ENCODE measurements at regions not wholly inside any gene's neighbourhood (a gene's known extent, or its start where the extent isn't known, plus 50 kb on each side); places are given as distances from the start of the nearest gene placed in this dataset.

- no peak overlapping the region for H3K27ac ChIP-seq (ENCODE audit: low read depth, low read length)
- peaks cover 4% of the 10 kb centered on the region for H3K4me1 ChIP-seq (ENCODE audit: control insufficient read depth, insufficient read depth, low read length)
- H3K4me3 ChIP-seq (ENCODE audit: low read length): no peak overlapping the region
- H3K27me3 Mint-ChIP-seq (ENCODE audit: insufficient read depth): no peaks in the 10 kb centered on the region
- no peaks in the 10 kb centered on the region for H3K36me3 ChIP-seq (ENCODE audit: control insufficient read depth, insufficient read depth, low read length)
- no peak for TF ChIP-seq CTCF (conservative IDR thresholded peaks at IDR 0.05)
- no peak overlapping the region for H3K9ac ChIP-seq (ENCODE audit: extremely low read depth, low read length, poor library complexity, severe bottlenecking)
- no peak for DNase-seq
- no peaks in the 10 kb centered on the region for H3K27me3 ChIP-seq (ENCODE audit: control insufficient read depth, insufficient read depth, low read length, poor library complexity, severe bottlenecking)
- no peak overlapping the region for H3K27ac Mint-ChIP-seq
- no peak overlapping the region for H3K4me3 Mint-ChIP-seq
- H3K9me3 Mint-ChIP-seq: no peaks in the 10 kb centered on the region
- no peaks in the 10 kb centered on the region for H3K36me3 Mint-ChIP-seq (ENCODE audit: low read depth)
- H3K9me3 ChIP-seq (ENCODE audit: control insufficient read depth, low read length): no peaks in the 10 kb centered on the region
- peaks cover 5% of the 10 kb centered on the region for H3K4me1 Mint-ChIP-seq
These were observed 224.7 kb upstream of the SFRP2 start for GRCh38 chr4:154013576-154013975.

GRCh38 chr4:154010371-154010770, 221.5 kb upstream of the SFRP2 start:
- no peak overlapping the region for H3K4me3 ChIP-seq (ENCODE audit: low read length)
- H3K4me1 ChIP-seq (ENCODE audit: control insufficient read depth, insufficient read depth, low read length): peaks cover 4% of the 10 kb centered on the region
- H3K27me3 ChIP-seq (ENCODE audit: control insufficient read depth, insufficient read depth, low read length, poor library complexity, severe bottlenecking): no peaks in the 10 kb centered on the region
- no peak for TF ChIP-seq CTCF (conservative IDR thresholded peaks at IDR 0.05)
- H3K27me3 Mint-ChIP-seq (ENCODE audit: insufficient read depth): no peaks in the 10 kb centered on the region
- H3K4me3 Mint-ChIP-seq: no peak overlapping the region
- H3K4me1 Mint-ChIP-seq: peaks cover 5% of the 10 kb centered on the region
- H3K9me3 ChIP-seq (ENCODE audit: control insufficient read depth, low read length): no peaks in the 10 kb centered on the region
- H3K27ac ChIP-seq (ENCODE audit: low read depth, low read length): no peak overlapping the region
- H3K36me3 Mint-ChIP-seq (ENCODE audit: low read depth): no peaks in the 10 kb centered on the region
- no peaks in the 10 kb centered on the region for H3K36me3 ChIP-seq (ENCODE audit: control insufficient read depth, insufficient read depth, low read length)
- H3K9ac ChIP-seq (ENCODE audit: extremely low read depth, low read length, poor library complexity, severe bottlenecking): no peak overlapping the region
- DNase-seq: no peak
- WGBS, 2 experiments (ENCODE audit: insufficient coverage in 1 of 2, insufficient read length in 1 of 2): 88 to 96% methylated on average over 7 of the region's 7 CpGs
- H3K27ac Mint-ChIP-seq: no peak overlapping the region
- H3K9me3 Mint-ChIP-seq: no peaks in the 10 kb centered on the region

- Histone ChIP-seq H3K4me3 (ENCODE audit: low read length) (no peak overlapping the region), H3K27me3 (ENCODE audit: control insufficient read depth, insufficient read depth, low read length, poor library complexity, severe bottlenecking) (no peaks in the 10 kb centered on the region), H3K36me3 (ENCODE audit: control insufficient read depth, insufficient read depth, low read length) (no peaks in the 10 kb centered on the region), H3K27ac (ENCODE audit: low read depth, low read length) (no peak overlapping the region), H3K9ac (ENCODE audit: extremely low read depth, low read length, poor library complexity, severe bottlenecking) (no peak overlapping the region), H3K9me3 (ENCODE audit: control insufficient read depth, low read length) (no peaks in the 10 kb centered on the region), H3K4me1 (ENCODE audit: control insufficient read depth, insufficient read depth, low read length) (peaks cover 4% of the 10 kb centered on the region)
- DNase-seq: no peak
- Mint-ChIP-seq H3K36me3 (ENCODE audit: low read depth) (no peaks in the 10 kb centered on the region), H3K9me3 (no peaks in the 10 kb centered on the region), H3K4me3 (no peak overlapping the region), H3K27me3 (ENCODE audit: insufficient read depth) (no peaks in the 10 kb centered on the region), H3K27ac (no peak overlapping the region), H3K4me1 (peaks cover 5% of the 10 kb centered on the region)
- WGBS, 2 experiments (ENCODE audit: insufficient coverage in 1 of 2, insufficient read length in 1 of 2): 80 to 90% methylated on average over 3 to 6 of the region's 6 CpGs
- no peak for TF ChIP-seq CTCF (conservative IDR thresholded peaks at IDR 0.05)
These were observed 220.9 kb upstream of the SFRP2 start for GRCh38 chr4:154009788-154010187.
